DMS153 treated with DMSO at 0.1 percent for 48 hours (cell line): ENCODE measurements at regions not wholly inside any gene's neighbourhood (a gene's known extent, or its start where the extent isn't known, plus 50 kb on each side); places are given as distances from the start of the nearest gene placed in this dataset.
A peak's percentile ranks its signal among the peaks of the same experiment; 100 is the strongest.

ENCODE experiments used
- DNase-seq: peaks from one replicate; lab custom pipeline; 2025; ENCODE audit not compliant: unreplicated experiment; lab: John Stamatoyannopoulos, UW

DNA sequence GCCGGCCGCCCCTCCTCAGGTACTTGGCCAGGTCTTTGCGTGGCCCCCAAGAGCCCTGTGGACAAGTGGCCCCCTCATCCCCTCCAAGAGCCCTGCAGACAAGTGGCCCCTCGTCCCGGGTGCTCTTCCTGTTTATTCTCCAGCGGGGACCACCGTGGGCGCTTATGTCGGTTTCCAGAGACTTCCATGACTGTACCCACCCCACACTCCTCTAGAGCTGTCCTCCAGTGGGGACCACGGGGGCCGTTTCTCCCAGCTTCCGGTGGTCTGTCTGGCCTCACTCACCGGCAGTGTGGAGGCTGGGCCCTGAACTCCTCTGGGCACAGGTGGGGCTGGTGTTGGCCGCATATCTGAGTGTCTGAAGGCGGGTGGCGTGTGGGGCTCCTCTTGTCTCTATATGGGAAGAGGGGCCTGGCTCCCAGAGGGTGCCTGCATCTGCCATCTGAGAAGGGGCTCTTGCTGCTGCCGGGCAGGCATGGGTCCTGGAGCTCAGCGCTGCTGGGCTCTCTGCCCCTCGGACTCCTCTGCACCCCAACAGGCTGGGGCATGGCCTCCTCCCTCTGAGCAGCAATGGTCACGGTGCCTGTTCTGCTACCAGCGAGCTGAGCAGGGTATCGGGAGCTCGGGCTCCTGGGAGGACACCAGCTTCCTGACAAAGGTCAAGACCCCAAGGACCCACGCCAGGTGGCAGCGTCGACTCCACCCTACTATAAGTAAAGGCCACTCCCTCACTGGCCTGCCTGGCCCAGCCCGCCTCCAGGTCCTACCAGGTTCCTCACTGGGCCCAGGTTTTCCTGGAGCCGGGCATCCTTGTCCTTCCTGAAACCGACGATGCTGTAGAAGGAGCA is 1264.3 kb downstream of the BRD1 start:
- DNase-seq: no peak

DNA sequence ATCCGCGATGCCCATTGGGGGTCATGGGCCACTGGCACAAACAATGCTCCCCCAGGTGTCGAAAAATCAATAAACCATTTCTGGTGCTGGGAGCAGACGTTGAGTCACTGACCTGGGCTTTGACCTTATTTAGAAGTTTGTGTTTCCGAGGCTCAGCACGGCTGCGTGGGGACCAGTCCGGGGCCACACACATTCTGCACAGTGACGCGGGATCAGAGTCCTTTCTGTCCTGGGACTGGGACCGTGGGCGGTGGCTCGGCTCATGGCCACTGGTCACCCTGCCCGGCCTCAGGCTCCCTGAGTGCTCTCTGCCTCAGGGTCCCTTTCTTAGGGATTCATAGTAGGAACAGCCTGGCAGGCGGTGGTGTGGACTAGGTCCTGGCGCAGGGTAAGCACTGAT is 1266.0 kb downstream of the BRD1 start:
- no peak for DNase-seq

DNA sequence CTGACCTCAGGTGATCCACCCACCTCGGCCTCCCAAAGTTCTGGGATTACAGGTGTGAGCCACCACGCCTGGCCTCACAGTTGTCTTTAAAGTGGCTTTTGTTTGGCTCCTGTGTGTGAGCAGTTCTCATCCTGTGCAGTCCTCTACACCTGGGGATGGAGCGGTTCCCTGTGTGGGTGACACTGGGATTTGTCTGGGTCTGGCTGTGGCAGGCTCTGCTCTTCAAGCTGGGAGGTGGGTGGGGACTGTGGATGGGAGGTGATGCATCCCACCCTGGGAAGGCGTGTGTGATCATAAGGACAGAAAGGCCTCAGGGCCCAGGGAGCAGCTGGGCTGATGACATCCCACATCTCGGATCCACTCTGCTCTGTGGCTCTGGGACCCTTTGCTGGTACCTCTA is 1266.8 kb downstream of the BRD1 start:
- no peak for DNase-seq

DNA sequence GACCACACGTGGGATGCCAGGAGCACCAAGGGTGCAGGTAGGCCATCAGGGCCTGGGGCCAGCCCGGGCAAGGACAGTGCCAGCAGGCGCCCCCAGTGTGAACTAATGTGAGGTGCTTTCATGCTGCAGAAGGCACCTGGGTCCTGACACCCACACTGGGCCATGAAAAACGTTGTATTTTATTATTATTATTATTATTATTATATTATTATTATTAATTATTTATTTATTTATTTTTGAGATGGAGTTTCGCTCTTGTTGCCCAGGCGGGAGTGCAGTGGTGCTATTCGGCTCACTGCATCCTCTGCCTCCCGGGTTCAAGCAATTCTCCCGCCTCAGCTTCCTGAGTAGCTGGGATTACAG is 1267.3 kb downstream of the BRD1 start:
- DNase-seq: no peak

DNA sequence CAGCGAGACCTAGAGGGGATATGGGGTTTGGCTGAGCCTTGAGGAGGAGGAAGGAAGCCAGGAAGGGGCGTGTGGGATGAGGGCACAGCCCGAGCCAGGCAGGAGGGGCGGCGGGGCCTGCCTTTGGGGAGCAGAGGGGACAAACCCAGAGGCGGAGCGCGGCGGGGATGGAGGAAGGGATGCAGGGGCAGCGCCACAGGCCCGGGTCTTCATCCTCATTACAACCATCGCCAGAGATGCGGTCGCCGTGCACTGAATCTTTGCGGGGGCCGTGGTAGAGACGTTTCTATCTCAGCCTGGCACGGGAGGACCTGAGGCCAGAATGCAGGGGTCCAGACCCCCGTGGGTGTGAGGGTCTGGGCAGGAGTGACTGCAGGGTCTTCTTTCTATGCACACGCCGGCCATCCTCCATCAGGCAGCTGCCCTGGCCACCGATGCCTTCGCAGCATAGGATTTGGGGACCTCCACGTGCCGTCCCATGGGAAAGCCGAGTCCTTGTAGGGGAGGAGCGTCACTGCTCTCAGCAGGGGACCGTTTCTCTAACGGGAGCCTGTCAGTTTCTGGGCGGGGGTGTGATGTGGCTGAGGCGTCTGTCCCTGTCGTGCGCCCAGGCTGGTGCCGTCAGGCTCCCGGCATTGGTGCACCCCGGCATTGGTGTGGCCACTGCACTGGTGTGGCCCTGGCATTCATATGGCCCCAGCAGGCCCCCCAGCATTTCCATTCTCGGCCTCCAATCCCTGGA is 1267.9 kb downstream of the BRD1 start:
- DNase-seq: no peak

DNA sequence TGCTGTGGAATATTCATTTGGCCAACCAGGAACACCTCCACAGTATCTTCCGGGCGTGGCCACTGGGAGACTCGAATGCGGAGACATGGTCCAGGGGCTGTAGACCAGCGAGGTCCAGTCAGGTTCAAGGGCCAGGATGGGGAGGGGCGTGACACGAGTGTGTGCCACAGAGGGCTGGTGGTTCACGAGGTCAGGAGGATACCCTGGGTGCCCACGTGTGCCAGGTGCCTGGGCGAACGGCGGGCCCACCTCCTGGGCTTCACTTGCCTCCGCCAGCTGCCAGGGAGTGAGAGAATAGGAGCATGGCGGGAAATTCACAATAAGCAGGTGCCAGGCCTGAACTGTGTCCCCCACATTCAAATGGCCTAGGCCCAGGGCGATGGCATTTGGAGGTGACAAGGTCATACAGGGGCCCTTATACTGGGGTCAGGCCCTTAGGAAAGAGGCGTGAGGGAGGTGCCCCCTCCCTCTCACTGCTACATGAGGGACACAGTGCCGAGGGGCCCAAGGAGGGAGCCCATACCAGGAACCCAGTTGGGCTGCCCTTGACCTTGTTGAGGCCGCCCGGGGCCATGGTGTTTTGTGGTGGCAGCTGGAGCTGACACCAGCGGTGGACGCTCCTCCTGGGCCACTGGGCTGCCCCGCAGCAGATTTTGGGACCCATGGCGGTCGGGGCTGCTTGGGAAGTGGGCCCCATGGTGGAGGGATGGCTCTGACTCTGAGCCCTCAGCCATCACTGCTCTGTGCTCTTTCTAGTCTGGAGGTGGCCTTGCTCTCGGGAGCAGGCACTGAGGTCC is 1268.9 kb downstream of the BRD1 start:
- no peak for DNase-seq

DNA sequence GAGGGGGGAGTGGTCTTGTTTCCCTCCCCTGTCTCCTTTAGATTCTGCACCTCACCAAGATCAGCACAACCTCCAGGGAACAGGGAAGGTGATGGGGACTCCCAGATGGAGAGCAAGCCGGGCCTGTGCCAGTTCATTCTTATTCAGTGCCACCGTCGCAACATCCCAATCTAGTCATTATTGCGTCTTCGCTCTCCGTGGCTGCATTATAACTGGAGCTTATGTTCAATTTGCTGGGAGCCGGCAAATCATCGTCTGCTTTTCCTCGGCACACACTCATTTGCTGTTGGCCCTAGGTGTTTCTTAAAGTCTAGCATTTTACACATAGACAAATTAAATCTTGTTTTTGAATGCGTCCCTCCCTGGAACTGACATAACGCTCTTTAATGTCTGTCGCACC is 1269.7 kb downstream of the BRD1 start:
- DNase-seq: no peak

DNA sequence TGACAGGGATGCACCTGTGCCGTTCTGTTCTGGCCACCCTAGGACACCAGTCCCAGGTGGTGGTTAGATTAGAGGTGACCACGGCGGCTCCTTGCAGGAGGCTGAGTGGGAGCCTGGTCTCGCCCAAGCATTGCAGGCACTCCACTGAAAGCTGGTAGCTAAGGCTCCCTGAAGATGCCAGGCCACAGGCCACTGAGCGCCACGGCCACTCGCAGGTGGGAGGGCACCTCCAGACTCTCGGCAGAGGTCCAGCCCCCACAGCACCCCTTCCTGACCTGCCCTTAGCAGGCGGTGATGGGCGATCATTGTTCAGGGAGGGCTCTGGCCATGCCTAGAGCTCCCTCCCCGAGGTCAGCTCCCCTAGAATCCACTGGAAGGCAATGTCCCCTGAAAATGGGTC is 1270.2 kb downstream of the BRD1 start:
- DNase-seq: no peak

DNA sequence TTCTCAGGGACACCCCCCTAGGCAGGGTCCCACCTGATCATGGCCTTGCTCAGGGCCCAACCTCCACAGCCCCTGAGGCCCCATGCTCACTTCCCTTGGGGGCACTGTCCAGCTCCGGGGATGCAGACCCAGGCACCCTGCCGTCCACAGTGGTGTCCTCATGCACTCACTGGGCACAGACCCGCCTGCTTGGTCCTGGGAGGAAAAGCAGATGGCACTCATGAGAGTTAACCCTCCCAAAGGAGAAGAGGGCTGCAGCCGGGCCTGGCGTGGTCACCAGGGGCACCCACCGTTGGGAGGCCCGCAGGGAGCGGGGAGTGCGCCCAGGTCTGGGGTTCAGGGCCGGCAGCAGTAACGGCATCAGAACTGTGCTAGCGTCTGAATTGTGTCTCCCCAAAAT is 1270.9 kb downstream of the BRD1 start:
- no peak for DNase-seq

DNA sequence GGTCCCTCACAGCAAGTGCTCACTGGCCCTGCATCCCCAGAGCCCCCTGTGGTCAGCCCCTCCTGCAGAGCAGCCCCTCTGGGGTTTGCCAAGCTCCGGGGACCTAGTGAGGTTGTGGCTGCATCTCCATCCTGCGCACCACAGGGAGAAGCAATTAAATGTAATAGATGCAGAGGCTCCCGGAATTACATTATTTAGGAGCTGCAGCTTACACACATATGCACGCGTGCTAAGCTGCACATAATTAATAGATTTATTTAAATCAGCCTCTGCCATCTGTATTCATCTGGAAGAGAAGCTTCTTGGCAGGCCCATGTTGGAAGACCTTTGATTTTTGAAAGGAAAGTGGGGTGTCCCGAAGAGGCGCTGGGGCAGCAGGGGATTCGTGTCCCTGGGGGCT is 1271.5 kb downstream of the BRD1 start:
- DNase-seq: no peak

DNA sequence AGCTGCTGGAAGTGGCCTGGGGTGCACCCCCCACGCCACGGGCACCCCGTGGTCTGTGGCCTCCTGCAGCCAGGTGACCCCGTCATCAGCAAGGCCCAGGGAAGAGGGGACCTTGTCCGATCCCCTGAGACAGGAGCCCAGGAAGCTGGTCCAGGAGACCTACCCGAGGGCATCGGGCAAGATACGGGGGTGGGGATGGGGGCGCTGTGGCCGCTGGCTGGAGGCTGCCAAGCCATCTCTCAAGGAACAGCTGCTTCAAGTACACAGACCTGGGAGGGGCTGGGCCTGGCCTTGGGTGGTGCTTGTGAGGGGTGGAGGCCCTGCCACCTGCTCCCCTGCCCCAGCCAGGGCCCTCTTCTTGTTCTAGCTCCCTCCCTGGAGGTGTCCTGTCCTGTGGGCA is 1272.1 kb downstream of the BRD1 start:
- DNase-seq: no peak

DNA sequence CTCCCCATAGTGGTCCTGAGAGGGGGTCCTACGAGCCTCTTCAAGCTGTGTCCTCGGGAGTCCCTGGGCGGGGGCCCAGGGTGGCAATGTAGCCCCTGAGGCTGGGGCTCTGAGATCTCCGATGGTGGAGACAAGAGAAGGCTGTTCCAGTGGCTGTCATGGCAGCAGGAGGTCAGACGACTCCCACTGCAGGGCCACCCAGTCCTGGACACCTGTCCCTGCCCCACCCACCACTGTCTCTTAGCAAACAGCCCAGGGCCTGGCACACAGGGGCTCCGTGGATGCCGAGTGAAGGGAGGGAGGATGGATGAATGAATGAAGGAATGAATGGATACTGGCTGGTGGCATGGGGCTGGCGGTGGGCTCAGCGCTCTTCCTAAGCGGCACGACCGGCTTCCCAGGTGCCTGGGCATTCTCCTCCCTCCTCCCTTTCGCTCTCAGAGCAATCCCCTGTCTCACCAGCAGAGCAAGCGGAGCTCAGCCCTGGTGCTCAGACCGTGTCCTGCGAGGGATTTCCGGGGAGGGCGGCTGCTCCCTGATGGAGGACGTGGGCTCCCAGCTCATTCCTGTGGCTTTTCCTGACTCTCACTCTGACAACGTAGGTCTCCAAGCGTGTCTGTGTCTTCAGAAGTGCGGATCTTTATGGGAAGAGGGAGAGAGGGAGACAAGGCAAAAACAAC is 1272.6 kb downstream of the BRD1 start:
- DNase-seq: peak; percentile 20

DNA sequence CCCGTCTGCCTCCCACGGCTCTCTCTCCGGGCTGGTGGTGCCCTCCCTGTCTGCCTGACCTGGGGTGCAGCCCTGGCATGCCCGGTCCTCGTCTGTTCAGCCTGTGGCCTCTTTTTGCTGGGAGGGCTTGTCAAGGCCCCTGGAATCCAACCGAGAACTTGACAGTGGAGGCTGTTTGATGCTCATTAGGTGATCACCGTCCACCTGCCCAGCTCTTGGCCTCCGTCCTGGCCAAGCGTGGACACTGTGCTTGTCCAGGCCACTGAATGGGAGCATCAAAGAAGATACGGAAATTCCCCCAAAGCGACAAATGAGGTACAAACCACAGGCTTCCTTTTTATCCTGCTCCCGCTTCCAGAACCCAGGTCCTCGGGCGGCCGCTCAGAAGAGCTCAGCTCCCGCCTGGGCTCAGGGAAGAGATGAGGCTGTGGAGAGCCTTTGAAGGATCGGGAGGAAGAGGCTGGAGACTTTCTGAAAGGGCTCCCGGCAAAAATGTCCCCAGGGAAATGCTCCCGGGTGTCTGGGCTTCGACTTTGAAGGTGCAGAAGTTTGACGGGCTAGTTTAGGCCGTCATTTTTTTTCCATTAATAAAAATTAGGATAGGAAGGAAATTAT is 1273.9 kb downstream of the BRD1 start:
- no peak for DNase-seq

DNA sequence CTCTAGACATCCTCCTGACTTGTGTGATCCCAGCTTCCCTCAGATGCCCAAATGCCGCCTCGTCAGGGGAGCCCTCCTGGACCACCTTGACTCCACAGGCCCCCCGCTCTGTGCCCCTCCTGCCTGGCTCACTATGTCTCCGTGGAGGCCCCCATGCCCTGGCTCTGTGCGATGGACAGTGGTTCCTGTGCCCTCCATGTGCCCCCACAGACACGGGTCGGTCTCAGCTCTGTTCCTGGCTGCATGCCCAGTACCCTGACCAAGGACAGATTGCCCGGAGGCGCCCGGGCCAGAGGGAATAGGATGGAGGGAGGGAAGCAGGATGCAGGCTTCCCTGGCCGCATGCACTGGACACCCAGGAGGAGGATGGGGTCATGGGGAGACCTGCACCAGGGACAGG is 1274.6 kb downstream of the BRD1 start:
- no peak for DNase-seq

DNA sequence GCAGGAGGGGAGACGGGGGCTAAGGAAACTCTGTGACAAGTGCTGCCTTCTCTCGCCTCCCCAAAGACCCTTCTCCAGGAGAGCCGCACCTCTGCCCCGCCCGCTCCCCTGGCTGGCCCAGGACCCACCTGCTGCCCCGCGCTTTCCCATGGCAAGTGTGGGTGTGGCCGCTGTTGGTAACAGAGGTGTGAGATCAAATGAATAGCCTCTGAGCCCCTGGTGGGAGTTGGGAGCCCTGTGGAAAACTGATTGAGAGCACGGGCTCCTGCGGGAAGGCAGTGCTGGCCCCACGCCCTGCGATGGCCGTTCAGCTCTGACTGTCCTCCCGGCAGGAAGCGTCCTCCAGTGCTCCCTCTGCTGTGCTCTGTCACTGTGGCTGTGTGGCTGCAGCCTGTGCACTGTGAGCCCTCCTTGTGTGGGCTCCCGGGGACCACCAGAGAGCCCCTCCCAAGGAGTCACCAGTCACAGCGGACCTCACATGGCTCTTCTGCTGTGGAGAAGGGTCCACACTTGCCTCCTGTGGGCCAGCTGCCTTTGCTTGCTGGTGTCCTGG is 1275.9 kb downstream of the BRD1 start:
- DNase-seq: no peak

DNA sequence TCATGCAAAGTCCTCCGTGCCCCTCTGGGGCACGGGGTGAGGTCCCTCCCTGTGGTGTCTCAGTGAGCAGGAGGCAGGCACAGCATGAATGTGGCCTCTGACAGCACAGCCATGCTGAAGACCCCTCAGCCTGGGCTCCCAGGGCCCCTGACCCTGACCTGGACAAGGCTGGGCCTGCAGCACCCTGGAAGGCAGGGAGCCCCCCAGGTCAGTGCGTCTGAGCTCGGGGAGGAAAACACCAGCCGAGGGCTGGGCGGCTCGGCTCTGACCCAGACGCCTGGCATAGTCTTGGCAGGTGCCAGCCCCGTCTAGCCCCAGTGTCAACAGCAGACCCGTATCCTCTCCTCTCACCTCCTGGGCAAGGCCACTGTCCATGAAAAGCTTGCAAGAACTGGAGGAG is 1276.6 kb downstream of the BRD1 start:
- no peak for DNase-seq

DNA sequence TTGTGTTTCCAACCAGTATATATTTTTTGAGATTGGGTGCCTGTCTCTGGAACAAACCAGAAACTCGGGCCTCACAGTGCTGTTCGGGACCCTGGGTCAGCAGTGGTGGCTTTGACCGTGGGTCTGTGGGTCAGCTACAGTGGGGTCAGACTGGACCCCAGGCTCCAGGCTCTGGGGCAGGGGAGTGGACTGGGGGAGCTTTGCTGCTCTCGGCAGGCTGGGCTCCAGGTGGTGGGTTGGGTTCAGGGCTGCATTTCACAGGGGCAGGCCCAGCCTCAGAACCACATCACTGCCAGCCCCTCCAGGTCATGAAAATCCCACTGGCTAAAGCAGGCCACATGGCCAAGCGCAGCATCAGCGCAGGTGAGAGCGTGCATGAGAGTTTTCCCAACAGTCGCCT is 1279.3 kb downstream of the BRD1 start:
- no peak for DNase-seq

DNA sequence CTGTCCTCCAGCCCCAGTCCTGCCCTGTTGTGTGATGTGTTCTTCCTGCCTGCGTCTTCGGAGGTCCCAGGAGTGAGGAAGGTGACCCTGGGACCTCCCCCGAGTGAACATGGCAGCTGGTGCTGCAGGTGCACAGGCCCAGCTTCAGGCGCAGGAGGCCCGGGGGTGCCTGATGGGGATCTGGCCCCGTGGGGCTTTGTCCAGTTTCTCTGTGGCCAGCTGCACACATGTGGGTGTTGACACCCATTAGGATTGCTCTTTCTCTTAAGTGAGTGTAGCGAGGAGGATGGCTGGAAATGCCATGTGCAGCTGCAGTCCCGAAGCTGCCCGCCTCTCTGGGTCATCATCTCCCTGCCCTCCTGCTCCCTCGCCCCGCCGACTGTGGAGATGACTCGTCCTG is 1279.7 kb downstream of the BRD1 start:
- DNase-seq: no peak

DNA sequence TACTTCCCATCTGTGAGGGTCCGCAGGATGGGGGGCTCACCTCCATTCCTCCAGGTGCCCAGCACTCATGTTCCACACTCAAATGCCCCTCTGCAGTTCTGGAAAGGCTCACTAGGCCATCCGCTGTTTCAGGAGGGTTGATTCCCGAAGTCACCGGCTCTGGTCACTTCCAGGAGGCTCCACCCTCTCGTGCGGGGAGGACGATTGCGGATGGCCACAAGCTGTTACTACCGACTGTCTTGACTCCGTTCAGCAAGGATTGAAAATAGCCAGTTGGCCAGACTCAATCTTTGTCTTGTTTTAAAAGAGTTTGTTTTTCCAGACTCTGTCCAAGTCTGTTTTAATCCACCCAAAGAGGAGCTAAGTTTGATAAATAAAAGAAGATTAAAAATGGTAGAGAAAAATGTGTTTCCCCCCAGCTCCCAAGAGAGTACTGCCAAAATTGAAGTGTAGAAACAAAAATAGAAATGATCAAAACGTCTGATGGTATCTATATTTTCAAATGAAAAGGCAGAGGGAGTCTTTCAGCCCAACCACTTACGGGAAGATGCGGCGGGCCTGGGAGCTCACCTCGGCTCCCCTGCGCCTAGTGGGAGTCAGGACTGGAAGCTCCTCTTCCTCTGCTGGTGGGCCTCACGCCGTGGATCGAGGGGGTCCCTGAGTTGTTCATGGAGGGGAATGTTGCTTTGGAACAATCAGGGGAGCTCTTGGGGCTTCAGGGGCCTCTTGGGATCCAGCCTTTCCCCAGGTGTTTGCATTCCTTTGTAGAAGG is 1280.8 kb downstream of the BRD1 start:
- no peak for DNase-seq

DNA sequence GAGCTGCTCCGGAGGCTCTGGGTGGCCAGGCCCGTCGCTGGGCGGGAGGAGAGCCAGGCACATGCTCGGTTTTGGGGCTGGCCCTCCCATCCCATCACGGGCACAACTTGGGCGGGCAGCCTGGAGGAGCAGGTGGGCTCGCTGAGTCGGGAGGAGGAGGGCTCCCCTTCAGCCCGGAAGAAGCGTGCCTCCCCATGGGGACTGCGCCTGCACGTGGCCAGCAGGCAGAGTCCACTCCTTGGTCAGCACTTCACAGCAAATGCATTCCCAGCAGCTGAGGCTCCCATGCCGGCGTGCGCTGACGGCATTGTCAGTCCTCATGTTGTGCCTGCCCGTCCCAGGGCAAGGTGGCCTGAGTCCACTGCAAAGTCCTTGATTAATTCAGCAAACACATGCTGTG is 1281.7 kb downstream of the BRD1 start:
- no peak for DNase-seq
